SK-N-MC (cell line): ENCODE measurements at regions not wholly inside any gene's neighbourhood (a gene's known extent, or its start where the extent isn't known, plus 50 kb on each side); places are given as distances from the start of the nearest gene placed in this dataset.

Source experiments
- EZH2 ChIP-seq: fragments of 200-600 bp; sonication (generic); IDR thresholded peaks from one replicate; pipeline ENCODE4 v1.6.1; 2017; ENCODE audit warnings: antibody characterized with exemption
- POLR2AphosphoS5 ChIP-seq: IDR thresholded peaks from 2 replicates; pipeline ENCODE4 v1.6.1; 2012; ENCODE audit warnings: mild to moderate bottlenecking, low read depth, low read length, borderline replicate concordance

DNA sequence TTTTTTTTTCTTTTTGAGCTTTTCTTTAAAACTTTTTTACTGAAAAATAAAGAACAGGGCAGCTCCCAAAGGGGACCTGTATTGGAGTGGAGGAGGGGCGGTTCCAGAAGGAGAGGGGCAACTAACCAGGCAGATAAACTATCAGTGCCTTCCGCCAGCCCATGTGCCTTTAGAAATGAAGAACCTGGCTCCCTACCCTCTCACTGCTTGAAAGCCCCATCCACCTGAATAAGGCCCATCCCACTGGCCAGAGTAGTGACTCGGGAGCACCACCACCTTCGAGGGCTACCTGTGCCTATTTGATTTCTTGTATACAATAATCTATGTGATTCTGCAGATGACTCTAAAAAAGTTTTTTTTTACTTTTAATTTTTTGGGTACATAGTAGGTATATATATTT is 276.7 kb downstream of the PSAT1 start:
- TF ChIP-seq POLR2AphosphoS5, result no peak
- no peak for TF ChIP-seq EZH2
